ENCODE measurements at regions not wholly inside any gene's neighbourhood (a gene's known extent, or its start where the extent isn't known, plus 50 kb on each side); places are given as distances from the start of the nearest gene placed in this dataset.

GRCh38 chr7:84781838-84782237, 405.0 kb downstream of the SEMA3D start:
- ATAC-seq (ENCODE audit: insufficient read depth, low read depth): no peak
- no peak overlapping the region for H2AFZ ChIP-seq (ENCODE audit: low read depth, low read length)
- H3K27me3 ChIP-seq (ENCODE audit: insufficient read depth, low read length, poor library complexity): no peaks in the 10 kb centered on the region
- no peaks in the 10 kb centered on the region for H3K79me2 ChIP-seq (ENCODE audit: insufficient read depth, low read length)
- no peaks in the 10 kb centered on the region for H3K36me3 ChIP-seq (ENCODE audit: insufficient read depth, low read length)
- no peaks in the 10 kb centered on the region for H3K4me1 ChIP-seq (ENCODE audit: insufficient read depth, low read length)
- H3K27ac ChIP-seq (ENCODE audit: low read length): no peak overlapping the region
- no peak for DNase-seq
- H3K9me3 ChIP-seq (ENCODE audit: insufficient read depth, low read length, severe bottlenecking): no peaks in the 10 kb centered on the region
- no peak overlapping the region for H3K4me3 ChIP-seq (ENCODE audit: low read depth in 1 of 2, low read length in 2 of 2)
- TF ChIP-seq EZH2 (IDR thresholded peaks at IDR 0.05; ENCODE audit: borderline replicate concordance, low read depth, low read length, severe bottlenecking): no peak
- TF ChIP-seq, protein P1, sequence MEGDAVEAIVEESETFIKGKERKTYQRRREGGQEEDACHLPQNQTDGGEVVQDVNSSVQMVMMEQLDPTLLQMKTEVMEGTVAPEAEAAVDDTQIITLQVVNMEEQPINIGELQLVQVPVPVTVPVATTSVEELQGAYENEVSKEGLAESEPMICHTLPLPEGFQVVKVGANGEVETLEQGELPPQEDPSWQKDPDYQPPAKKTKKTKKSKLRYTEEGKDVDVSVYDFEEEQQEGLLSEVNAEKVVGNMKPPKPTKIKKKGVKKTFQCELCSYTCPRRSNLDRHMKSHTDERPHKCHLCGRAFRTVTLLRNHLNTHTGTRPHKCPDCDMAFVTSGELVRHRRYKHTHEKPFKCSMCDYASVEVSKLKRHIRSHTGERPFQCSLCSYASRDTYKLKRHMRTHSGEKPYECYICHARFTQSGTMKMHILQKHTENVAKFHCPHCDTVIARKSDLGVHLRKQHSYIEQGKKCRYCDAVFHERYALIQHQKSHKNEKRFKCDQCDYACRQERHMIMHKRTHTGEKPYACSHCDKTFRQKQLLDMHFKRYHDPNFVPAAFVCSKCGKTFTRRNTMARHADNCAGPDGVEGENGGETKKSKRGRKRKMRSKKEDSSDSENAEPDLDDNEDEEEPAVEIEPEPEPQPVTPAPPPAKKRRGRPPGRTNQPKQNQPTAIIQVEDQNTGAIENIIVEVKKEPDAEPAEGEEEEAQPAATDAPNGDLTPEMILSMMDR (IDR thresholded peaks at IDR 0.05; ENCODE audit: borderline replicate concordance, extremely low read depth, low read length, poor library complexity, severe bottlenecking): no peak
- H3K4me2 ChIP-seq (ENCODE audit: insufficient read depth, low read length): no peak overlapping the region
- H4K20me1 ChIP-seq (ENCODE audit: insufficient read depth, low read length): no peaks in the 10 kb centered on the region
- no peak overlapping the region for H3K9ac ChIP-seq (ENCODE audit: low read depth, low read length)

GRCh38 chr7:84780158-84781124, 406.4 kb downstream of the SEMA3D start:
- H4K20me1 ChIP-seq (ENCODE audit: insufficient read depth, low read length): no peaks in the 10 kb centered on the region
- ATAC-seq (ENCODE audit: insufficient read depth, low read depth) (no peak), DNase-seq (no peak)
- H3K4me2 ChIP-seq (ENCODE audit: insufficient read depth, low read length): no peak overlapping the region
- TF ChIP-seq, protein P1 (IDR thresholded peaks at IDR 0.05; ENCODE audit: borderline replicate concordance, extremely low read depth, low read length, poor library complexity, severe bottlenecking): no peak
- TF ChIP-seq EZH2 (IDR thresholded peaks at IDR 0.05; ENCODE audit: borderline replicate concordance, low read depth, low read length, severe bottlenecking): no peak
- no peak overlapping the region for H3K27ac ChIP-seq (ENCODE audit: low read length)
- no peak overlapping the region for H3K9ac ChIP-seq (ENCODE audit: low read depth, low read length)
- H3K9me3 ChIP-seq (ENCODE audit: insufficient read depth, low read length, severe bottlenecking): no peaks in the 10 kb centered on the region
- H3K4me3 ChIP-seq (ENCODE audit: low read depth in 1 of 2, low read length in 2 of 2): no peak overlapping the region
- no peak overlapping the region for H2AFZ ChIP-seq (ENCODE audit: low read depth, low read length)
- no peaks in the 10 kb centered on the region for H3K27me3 ChIP-seq (ENCODE audit: insufficient read depth, low read length, poor library complexity)
- no peaks in the 10 kb centered on the region for H3K4me1 ChIP-seq (ENCODE audit: insufficient read depth, low read length)
- no peaks in the 10 kb centered on the region for H3K79me2 ChIP-seq (ENCODE audit: insufficient read depth, low read length)
- H3K36me3 ChIP-seq (ENCODE audit: insufficient read depth, low read length): no peaks in the 10 kb centered on the region

GRCh38 chr7:84757761-84758160, 429.1 kb downstream of the SEMA3D start:
- TF ChIP-seq, protein P1 (IDR thresholded peaks at IDR 0.05; ENCODE audit: borderline replicate concordance, extremely low read depth, low read length, poor library complexity, severe bottlenecking): no peak
- TF ChIP-seq EZH2 (IDR thresholded peaks at IDR 0.05; ENCODE audit: borderline replicate concordance, low read depth, low read length, severe bottlenecking): no peak
- H4K20me1 ChIP-seq (ENCODE audit: insufficient read depth, low read length): no peaks in the 10 kb centered on the region
- H3K9me3 ChIP-seq (ENCODE audit: insufficient read depth, low read length, severe bottlenecking): no peaks in the 10 kb centered on the region
- no peak overlapping the region for H3K9ac ChIP-seq (ENCODE audit: low read depth, low read length)
- H3K36me3 ChIP-seq (ENCODE audit: insufficient read depth, low read length): no peaks in the 10 kb centered on the region
- no peaks in the 10 kb centered on the region for H3K4me1 ChIP-seq (ENCODE audit: insufficient read depth, low read length)
- H3K79me2 ChIP-seq (ENCODE audit: insufficient read depth, low read length): no peaks in the 10 kb centered on the region
- H3K4me2 ChIP-seq (ENCODE audit: insufficient read depth, low read length): no peak overlapping the region
- ATAC-seq (ENCODE audit: insufficient read depth, low read depth) (no peak), DNase-seq (no peak)
- no peaks in the 10 kb centered on the region for H3K27me3 ChIP-seq (ENCODE audit: insufficient read depth, low read length, poor library complexity)
- H3K4me3 ChIP-seq (ENCODE audit: low read depth in 1 of 2, low read length in 2 of 2): no peak overlapping the region
- no peak overlapping the region for H3K27ac ChIP-seq (ENCODE audit: low read length)
- no peak overlapping the region for H2AFZ ChIP-seq (ENCODE audit: low read depth, low read length)

All from DND-41 (cell line).